ENCODE measurements at regions not wholly inside any gene's neighbourhood (a gene's known extent, or its start where the extent isn't known, plus 50 kb on each side); places are given as distances from the start of the nearest gene placed in this dataset.

DNA sequence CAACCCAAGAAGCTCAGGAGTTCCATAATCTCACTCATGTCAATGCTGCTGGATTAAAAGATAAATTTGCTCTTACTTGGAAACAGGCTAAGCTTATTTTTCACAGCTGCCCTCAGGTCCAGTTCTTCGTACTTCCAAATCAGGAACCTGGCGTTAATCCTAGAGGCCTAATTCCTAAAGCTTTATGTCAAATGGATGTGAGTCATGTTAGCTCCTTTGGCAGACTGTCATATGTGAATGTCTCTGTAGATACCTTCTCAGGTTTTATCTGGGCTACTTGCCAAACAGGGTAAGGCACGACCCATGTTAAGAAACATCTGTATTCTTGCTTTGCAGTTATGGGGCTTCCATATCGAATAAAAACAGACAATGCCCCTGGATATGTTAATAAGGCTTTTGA is 504.6 kb downstream of the ALG10 start:
- 44 to 45% methylated on average over 4 of the region's 4 CpGs for WGBS, 2 donors

GRCh38 chr12:34547276-34547675 is 525.0 kb downstream of the ALG10 start:
- no peaks in the 10 kb centered on the region for H3K27me3 ChIP-seq (ENCODE audit: control insufficient read depth in 1 of 2, insufficient read depth in 2 of 2, low read length in 1 of 2)
- no peaks in the 10 kb centered on the region for H3K36me3 ChIP-seq (ENCODE audit: control insufficient read depth in 1 of 2, insufficient read depth in 2 of 2, low read length in 1 of 2)
- intact Hi-C loops (cut with DNase I) = no loop called here
- DNase-seq (no peak), ATAC-seq (ENCODE audit: low FRiP score) (no peak)
- H3K9me3 ChIP-seq (ENCODE audit: control insufficient read depth, low read length) = no peaks in the 10 kb centered on the region
- H3K4me3 ChIP-seq (ENCODE audit: low read length in 2 of 2) = no peak overlapping the region
- no peaks in the 10 kb centered on the region for H3K4me1 ChIP-seq (ENCODE audit: control insufficient read depth in 1 of 2, insufficient read depth in 2 of 2, low read length in 2 of 2)
- H3K27ac ChIP-seq (ENCODE audit: low read depth in 1 of 2, low read length in 2 of 2) = no peak overlapping the region
- WGBS, 2 donors = 77 to 80% methylated on average over 4 of the region's 4 CpGs

More for the DNA sequence above, 504.6 kb downstream of the ALG10 start:
- H3K36me3 ChIP-seq (ENCODE audit: control insufficient read depth in 1 of 2, insufficient read depth in 2 of 2, low read length in 1 of 2) = no peaks in the 10 kb centered on the region
- intact Hi-C loops (cut with DNase I) = no loop called here
- H3K9me3 ChIP-seq (ENCODE audit: control insufficient read depth, low read length) = peaks cover 5% of the 10 kb centered on the region
- no peak for ATAC-seq (ENCODE audit: low FRiP score)
- H3K27ac ChIP-seq (ENCODE audit: low read depth in 1 of 2, low read length in 2 of 2) = no peak overlapping the region
- no peak overlapping the region for H3K4me3 ChIP-seq (ENCODE audit: low read length in 2 of 2)
- DNase-seq = no peak
- no peaks in the 10 kb centered on the region for H3K4me1 ChIP-seq (ENCODE audit: control insufficient read depth in 1 of 2, insufficient read depth in 2 of 2, low read length in 2 of 2)
- no peaks in the 10 kb centered on the region for H3K27me3 ChIP-seq (ENCODE audit: control insufficient read depth in 1 of 2, insufficient read depth in 2 of 2, low read length in 1 of 2)

- Histone ChIP-seq H3K4me1 (ENCODE audit: control insufficient read depth in 1 of 2, insufficient read depth in 2 of 2, low read length in 2 of 2) (no peaks in the 10 kb centered on the region), H3K9me3 (ENCODE audit: control insufficient read depth, low read length) (peaks cover 3% of the 10 kb centered on the region)
- intact Hi-C loops (cut with DNase I) = no loop called here
Observed at GRCh38 chr12:34591966-34592365, 569.7 kb downstream of the ALG10 start.

GRCh38 chr12:34595749-34596733 is 573.7 kb downstream of the ALG10 start:
- DNase-seq (peak; percentile 30 to 59), ATAC-seq (ENCODE audit: low FRiP score) (no peak)
- no peaks in the 10 kb centered on the region for H3K4me1 ChIP-seq (ENCODE audit: control insufficient read depth in 1 of 2, insufficient read depth in 2 of 2, low read length in 2 of 2)
- peaks cover 3% of the 10 kb centered on the region for H3K9me3 ChIP-seq (ENCODE audit: control insufficient read depth, low read length)
- WGBS, 2 donors = 62 to 70% methylated on average over 19 of the region's 19 CpGs
- H3K36me3 ChIP-seq (ENCODE audit: control insufficient read depth in 1 of 2, insufficient read depth in 2 of 2, low read length in 1 of 2) = no peaks in the 10 kb centered on the region
- no peak overlapping the region for H3K4me3 ChIP-seq (ENCODE audit: low read length in 2 of 2)
- intact Hi-C loops (cut with DNase I) = no loop called here
- no peaks in the 10 kb centered on the region for H3K27me3 ChIP-seq (ENCODE audit: control insufficient read depth in 1 of 2, insufficient read depth in 2 of 2, low read length in 1 of 2)
- H3K27ac ChIP-seq (ENCODE audit: low read depth in 1 of 2, low read length in 2 of 2) = no peak overlapping the region

More at GRCh38 chr12:34591966-34592365, 569.7 kb downstream of the ALG10 start:
- no peaks in the 10 kb centered on the region for H3K27me3 ChIP-seq (ENCODE audit: control insufficient read depth in 1 of 2, insufficient read depth in 2 of 2, low read length in 1 of 2)
- H3K4me3 ChIP-seq (ENCODE audit: low read length in 2 of 2) = no peak overlapping the region
- 71 to 75% methylated on average over 4 of the region's 4 CpGs for WGBS, 2 donors
- no peak for ATAC-seq (ENCODE audit: low FRiP score)
- H3K36me3 ChIP-seq (ENCODE audit: control insufficient read depth in 1 of 2, insufficient read depth in 2 of 2, low read length in 1 of 2) = no peaks in the 10 kb centered on the region
- H3K27ac ChIP-seq (ENCODE audit: low read depth in 1 of 2, low read length in 2 of 2) = no peak overlapping the region
- DNase-seq = no peak

- Histone ChIP-seq H3K4me1 (ENCODE audit: control insufficient read depth in 1 of 2, insufficient read depth in 2 of 2, low read length in 2 of 2) (no peaks in the 10 kb centered on the region), H3K36me3 (ENCODE audit: control insufficient read depth in 1 of 2, insufficient read depth in 2 of 2, low read length in 1 of 2) (no peaks in the 10 kb centered on the region), H3K4me3 (ENCODE audit: low read length in 2 of 2) (no peak overlapping the region), H3K27ac (ENCODE audit: low read depth in 1 of 2, low read length in 2 of 2) (no peak overlapping the region), H3K9me3 (ENCODE audit: control insufficient read depth, low read length) (peaks cover 3% of the 10 kb centered on the region), H3K27me3 (ENCODE audit: control insufficient read depth in 1 of 2, insufficient read depth in 2 of 2, low read length in 1 of 2) (no peaks in the 10 kb centered on the region)
- intact Hi-C loops (cut with DNase I) = no loop called here
- 55 to 63% methylated on average over 21 of the region's 21 CpGs for WGBS, 2 donors
- no peak for ATAC-seq (ENCODE audit: low FRiP score)
- DNase-seq = peak in 1 of 2 donors; percentile 55
Observed at GRCh38 chr12:34597548-34598351, 575.5 kb downstream of the ALG10 start.

DNA sequence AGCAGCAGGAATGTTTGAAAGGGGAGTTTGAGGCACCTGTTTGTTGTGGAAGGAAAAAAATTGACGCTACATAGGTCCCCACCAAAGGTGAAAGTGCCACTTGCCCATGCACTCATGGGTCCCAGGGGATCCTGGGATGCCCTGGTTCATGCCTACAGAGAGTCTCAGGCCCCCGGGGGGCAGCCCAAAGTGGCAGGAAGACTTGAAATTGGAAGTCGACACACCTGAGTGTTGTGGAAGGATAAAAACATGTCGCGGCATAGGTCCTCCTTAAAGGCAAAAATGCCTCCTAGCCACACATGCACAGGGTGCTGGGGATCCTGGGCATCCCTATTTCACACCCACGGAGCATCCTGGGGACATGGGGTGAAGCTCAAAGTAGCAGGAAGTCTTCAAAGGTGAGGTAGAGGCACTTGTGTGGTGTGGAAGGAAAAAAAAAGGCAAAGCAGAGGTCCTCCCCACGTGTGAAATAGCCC is 576.1 kb downstream of the ALG10 start:
- no peak for ATAC-seq (ENCODE audit: low FRiP score)
- peaks cover 3% of the 10 kb centered on the region for H3K9me3 ChIP-seq (ENCODE audit: control insufficient read depth, low read length)
- intact Hi-C loops (cut with DNase I) = no loop called here
- no peak overlapping the region for H3K27ac ChIP-seq (ENCODE audit: low read depth in 1 of 2, low read length in 2 of 2)
- no peaks in the 10 kb centered on the region for H3K27me3 ChIP-seq (ENCODE audit: control insufficient read depth in 1 of 2, insufficient read depth in 2 of 2, low read length in 1 of 2)
- H3K4me1 ChIP-seq (ENCODE audit: control insufficient read depth in 1 of 2, insufficient read depth in 2 of 2, low read length in 2 of 2) = no peaks in the 10 kb centered on the region
- 51 to 63% methylated on average over 7 of the region's 7 CpGs for WGBS, 2 donors
- peak in 1 of 2 donors; percentile 12 for DNase-seq
- no peak overlapping the region for H3K4me3 ChIP-seq (ENCODE audit: low read length in 2 of 2)
- no peaks in the 10 kb centered on the region for H3K36me3 ChIP-seq (ENCODE audit: control insufficient read depth in 1 of 2, insufficient read depth in 2 of 2, low read length in 1 of 2)

DNA sequence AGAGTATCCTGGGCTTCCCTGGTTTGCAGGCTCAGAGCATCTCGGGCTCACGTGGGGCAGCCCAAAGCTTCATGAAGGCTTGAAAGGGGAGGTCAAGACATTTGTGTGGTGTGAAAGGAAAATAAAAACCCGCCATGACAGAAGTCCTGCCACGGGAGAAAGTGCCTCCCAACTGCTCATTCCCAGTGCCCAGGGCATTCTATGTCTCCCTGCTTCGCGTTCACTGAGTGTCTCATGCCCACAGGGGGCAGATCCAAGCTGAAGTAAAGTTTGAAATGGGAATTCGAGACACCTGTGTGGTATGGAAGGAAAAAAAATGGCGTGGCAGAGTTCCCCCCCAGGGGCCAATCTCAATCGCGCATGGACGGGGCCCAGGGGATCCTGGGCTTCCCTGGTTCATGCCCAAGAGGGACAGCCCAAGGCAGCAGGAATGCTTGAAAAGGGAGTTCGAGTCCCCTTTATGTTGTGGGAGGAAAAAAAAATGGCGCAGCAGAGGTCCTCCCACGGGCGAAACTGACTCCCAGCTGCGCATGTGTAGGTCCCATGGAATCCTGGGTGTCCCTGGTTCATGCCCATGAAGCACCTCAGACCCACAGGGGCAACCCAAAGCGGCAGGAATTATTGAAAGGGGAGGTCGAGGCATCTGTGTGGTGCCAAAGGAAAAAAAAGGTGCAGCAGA is 576.7 kb downstream of the ALG10 start:
- Histone ChIP-seq H3K27me3 (ENCODE audit: control insufficient read depth in 1 of 2, insufficient read depth in 2 of 2, low read length in 1 of 2) (no peaks in the 10 kb centered on the region), H3K27ac (ENCODE audit: low read depth in 1 of 2, low read length in 2 of 2) (no peak overlapping the region), H3K9me3 (ENCODE audit: control insufficient read depth, low read length) (peaks cover 3% of the 10 kb centered on the region), H3K36me3 (ENCODE audit: control insufficient read depth in 1 of 2, insufficient read depth in 2 of 2, low read length in 1 of 2) (no peaks in the 10 kb centered on the region), H3K4me3 (ENCODE audit: low read length in 2 of 2) (no peak overlapping the region), H3K4me1 (ENCODE audit: control insufficient read depth in 1 of 2, insufficient read depth in 2 of 2, low read length in 2 of 2) (no peaks in the 10 kb centered on the region)
- intact Hi-C loops (cut with DNase I) = no loop called here
- DNase-seq = peak in 1 of 2 donors; percentile 59
- 64 to 65% methylated on average over 18 of the region's 18 CpGs for WGBS, 2 donors
- ATAC-seq (ENCODE audit: low FRiP score) = no peak
